ENCODE measurements at regions not wholly inside any gene's neighbourhood (a gene's known extent, or its start where the extent isn't known, plus 50 kb on each side); places are given as distances from the start of the nearest gene placed in this dataset.

DNA sequence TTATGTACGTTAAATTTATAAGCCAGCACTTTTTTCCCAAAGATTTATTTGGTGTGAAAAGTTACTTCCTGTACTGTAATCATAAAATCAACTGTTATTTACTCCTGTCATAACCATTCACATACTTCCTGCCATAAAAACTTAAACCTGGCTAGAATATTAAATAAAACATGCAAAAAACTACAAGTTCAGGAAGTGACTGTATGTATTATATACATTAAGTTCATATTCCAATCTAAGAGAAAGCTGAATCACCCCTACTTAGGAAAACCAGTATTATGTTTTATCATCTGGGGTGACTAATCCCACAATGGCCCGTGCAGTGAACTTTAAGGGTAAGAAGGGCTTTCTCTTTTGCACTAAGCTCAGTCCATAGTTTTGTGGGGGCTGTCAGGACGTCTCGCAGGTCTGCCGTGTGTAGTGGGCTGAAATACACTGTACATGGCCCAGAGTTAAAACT, 183.7 kb upstream of the KLF14 start:
- DNase-seq = no peak
- no peaks in the 10 kb centered on the region for H3K27me3 ChIP-seq
- H3K9me3 ChIP-seq = no peaks in the 10 kb centered on the region
- intact Hi-C loops (cut with DNase I; ENCODE audit: low total_unique reads) (no loop called here), in situ Hi-C loops (cut with MboI; ENCODE audit: low sequenced_read_pairs in 4 of 4) (no loop called here)
- H3K27ac ChIP-seq = peak overlapping the region; percentile 91 to 97 (median 94)
- no peaks in the 10 kb centered on the region for H3K36me3 ChIP-seq
- TF ChIP-seq CTCF (IDR thresholded peaks at IDR 0.05 in 4 of 5, conservative IDR thresholded peaks at IDR 0.05 in 1 of 5) (no peak), POLR2A (IDR thresholded peaks at IDR 0.05) (no peak)
- H3K4me3 ChIP-seq = peak overlapping the region in 2 of 4 donors; percentile 6 to 50
- peaks cover 95 to 100% of the 10 kb centered on the region in 2 donors for H3K4me1 ChIP-seq
- no peak for ATAC-seq

- Histone ChIP-seq H3K27ac (peak overlapping the region; percentile 91 to 97 (median 94)), H3K27me3 (no peaks in the 10 kb centered on the region), H3K36me3 (no peaks in the 10 kb centered on the region), H3K4me1 (peaks cover 94 to 100% of the 10 kb centered on the region in 2 donors), H3K9me3 (no peaks in the 10 kb centered on the region), H3K4me3 (peak overlapping the region in 1 of 4 donors; percentile 50)
- intact Hi-C loops (cut with DNase I; ENCODE audit: low total_unique reads) (no loop called here), in situ Hi-C loops (cut with MboI; ENCODE audit: low sequenced_read_pairs in 4 of 4) (no loop called here)
- ATAC-seq (peak; percentile 5), DNase-seq (no peak)
- no peak for TF ChIP-seq CTCF (IDR thresholded peaks at IDR 0.05 in 4 of 5, conservative IDR thresholded peaks at IDR 0.05 in 1 of 5)
- peak in 1 of 2 donors; percentile 37 for TF ChIP-seq POLR2A (IDR thresholded peaks at IDR 0.05)
These were observed 184.4 kb upstream of the KLF14 start for GRCh38 chr7:130918129-130919052.

GRCh38 chr7:130919316-130920103, 185.5 kb upstream of the KLF14 start:
- H3K36me3 ChIP-seq = no peaks in the 10 kb centered on the region
- ATAC-seq = no peak
- no peak for DNase-seq
- H3K27me3 ChIP-seq = no peaks in the 10 kb centered on the region
- no peak for TF ChIP-seq CTCF (IDR thresholded peaks at IDR 0.05 in 4 of 5, conservative IDR thresholded peaks at IDR 0.05 in 1 of 5)
- TF ChIP-seq POLR2A (IDR thresholded peaks at IDR 0.05) = no peak
- peaks cover 95 to 100% of the 10 kb centered on the region in 2 donors for H3K4me1 ChIP-seq
- in situ Hi-C loops (cut with MboI; ENCODE audit: low sequenced_read_pairs in 4 of 4) (no loop called here), intact Hi-C loops (cut with DNase I; ENCODE audit: low total_unique reads) (no loop called here)
- no peaks in the 10 kb centered on the region for H3K9me3 ChIP-seq
- H3K27ac ChIP-seq = peak overlapping the region; percentile 91 to 97 (median 94)
- H3K4me3 ChIP-seq = peak overlapping the region in 1 of 4 donors; percentile 8

GRCh38 chr7:130920122-130920521, 186.1 kb upstream of the KLF14 start:
- intact Hi-C loops (cut with DNase I; ENCODE audit: low total_unique reads) = no loop called here
- peaks cover 95 to 100% of the 10 kb centered on the region in 2 donors for H3K4me1 ChIP-seq
- no peaks in the 10 kb centered on the region for H3K9me3 ChIP-seq
- no peak for ATAC-seq
- TF ChIP-seq CTCF (IDR thresholded peaks at IDR 0.05 in 4 of 5, conservative IDR thresholded peaks at IDR 0.05 in 1 of 5) = no peak
- TF ChIP-seq POLR2A (IDR thresholded peaks at IDR 0.05) = no peak
- peak overlapping the region; percentile 91 to 97 (median 94) for H3K27ac ChIP-seq
- peak overlapping the region in 2 of 4 donors; percentile 17 to 20 for H3K4me3 ChIP-seq
- in situ Hi-C loops (cut with MboI; ENCODE audit: low sequenced_read_pairs in 4 of 4) = no loop called here
- no peaks in the 10 kb centered on the region for H3K36me3 ChIP-seq
- no peaks in the 10 kb centered on the region for H3K27me3 ChIP-seq
- no peak for DNase-seq

Data from gastrocnemius medialis (tissue), 4 donors.